ENCODE measurements at regions not wholly inside any gene's neighbourhood (a gene's known extent, or its start where the extent isn't known, plus 50 kb on each side); places are given as distances from the start of the nearest gene placed in this dataset.
A peak's percentile ranks its signal among the peaks of the same experiment; 100 is the strongest.
"Not testable (repeated sequence)": the region's sequence is repeated elsewhere in the genome, so short reads cannot be mapped to it uniquely, and the experiment has no call there.

GRCh38 chr1:5684791-5685190 lies 307.4 kb downstream of the NPHP4 start:
- DNase-seq = no peak

DNA sequence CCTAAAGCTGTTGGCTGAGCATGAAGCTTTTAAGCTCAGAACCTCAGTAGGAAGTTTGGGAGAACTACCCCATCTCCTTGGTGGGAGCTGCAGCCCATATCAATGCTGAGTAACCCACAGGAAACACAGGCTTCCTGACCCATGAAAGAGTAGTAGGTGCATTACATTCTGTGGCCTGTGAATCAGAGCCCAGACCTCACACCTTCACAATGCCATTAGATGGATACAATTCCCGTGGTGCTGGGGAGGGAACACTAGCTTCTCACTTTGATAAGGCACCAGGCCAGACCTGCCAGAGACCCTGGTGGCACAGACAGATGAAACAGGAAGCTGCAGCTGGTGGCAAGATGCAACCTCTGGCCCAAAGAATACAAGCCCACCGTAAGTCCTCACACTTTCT lies 308.8 kb downstream of the NPHP4 start:
- no peak for DNase-seq

- no peak for DNase-seq
Measured at GRCh38 chr1:5682626-5683225, 309.5 kb downstream of the NPHP4 start.

GRCh38 chr1:5681654-5682053 lies 310.6 kb downstream of the NPHP4 start:
- no peak for DNase-seq

DNA sequence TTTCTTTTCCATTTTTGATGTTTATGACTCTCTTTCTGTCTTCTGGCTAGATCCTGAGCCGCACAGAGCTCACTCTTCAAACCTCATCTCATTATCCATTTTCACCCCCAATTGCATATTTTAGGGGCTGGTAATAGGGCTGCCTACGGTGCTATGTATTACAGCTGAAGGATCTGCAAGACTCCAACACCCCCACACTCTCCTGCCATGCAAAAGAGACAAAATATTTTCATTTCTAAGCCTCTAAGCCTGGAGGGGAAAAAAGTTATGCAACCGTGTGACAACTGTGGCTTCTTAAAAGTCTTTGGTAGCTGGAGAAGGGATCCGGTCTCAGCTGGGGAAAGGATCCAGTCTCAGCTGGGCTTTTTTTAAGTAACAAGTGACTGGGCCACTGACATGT lies 311.6 kb downstream of the NPHP4 start:
- DNase-seq = peak; percentile 36

GRCh38 chr1:5678759-5679158 lies 313.5 kb downstream of the NPHP4 start:
- no peak for DNase-seq

- not testable (repeated sequence) for DNase-seq
Measured at GRCh38 chr1:5672355-5672754, 319.9 kb downstream of the NPHP4 start.

DNA sequence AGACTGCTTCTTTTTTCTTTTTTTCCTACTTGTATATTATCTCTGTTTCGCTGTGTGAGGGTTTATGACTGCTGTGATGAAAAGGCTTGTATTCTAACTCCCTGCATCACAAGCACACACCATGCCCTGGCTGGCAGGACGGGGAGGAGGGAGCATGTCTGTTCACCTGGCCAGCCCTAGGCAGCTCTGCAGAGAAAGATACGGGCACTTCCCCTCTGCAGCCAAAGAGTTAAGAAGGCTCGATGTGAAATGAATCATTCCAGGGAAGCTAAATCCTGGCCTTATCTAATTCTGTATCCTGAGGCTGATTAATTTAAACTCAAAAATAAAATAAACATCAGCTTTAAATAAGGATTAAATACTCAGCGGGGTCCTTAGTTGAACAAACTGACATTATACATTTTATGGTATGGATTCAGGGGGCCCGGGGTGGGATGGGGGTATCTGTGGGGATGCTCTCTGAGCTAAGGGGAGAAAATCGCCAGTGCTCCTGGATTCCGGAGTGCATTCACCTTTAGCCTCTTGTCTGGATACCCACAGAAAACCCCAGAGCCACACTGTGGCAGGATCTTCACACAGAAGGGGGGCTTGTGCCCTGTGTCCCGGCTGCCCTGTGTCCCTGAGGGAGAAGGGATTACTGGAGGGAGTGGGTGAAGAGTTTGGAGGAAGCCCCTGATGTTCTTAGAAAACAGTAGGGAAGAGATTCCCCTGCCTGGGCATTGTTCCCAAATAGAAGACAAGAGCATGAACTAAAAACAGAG lies 321.5 kb downstream of the NPHP4 start:
- no peak for DNase-seq

DNA sequence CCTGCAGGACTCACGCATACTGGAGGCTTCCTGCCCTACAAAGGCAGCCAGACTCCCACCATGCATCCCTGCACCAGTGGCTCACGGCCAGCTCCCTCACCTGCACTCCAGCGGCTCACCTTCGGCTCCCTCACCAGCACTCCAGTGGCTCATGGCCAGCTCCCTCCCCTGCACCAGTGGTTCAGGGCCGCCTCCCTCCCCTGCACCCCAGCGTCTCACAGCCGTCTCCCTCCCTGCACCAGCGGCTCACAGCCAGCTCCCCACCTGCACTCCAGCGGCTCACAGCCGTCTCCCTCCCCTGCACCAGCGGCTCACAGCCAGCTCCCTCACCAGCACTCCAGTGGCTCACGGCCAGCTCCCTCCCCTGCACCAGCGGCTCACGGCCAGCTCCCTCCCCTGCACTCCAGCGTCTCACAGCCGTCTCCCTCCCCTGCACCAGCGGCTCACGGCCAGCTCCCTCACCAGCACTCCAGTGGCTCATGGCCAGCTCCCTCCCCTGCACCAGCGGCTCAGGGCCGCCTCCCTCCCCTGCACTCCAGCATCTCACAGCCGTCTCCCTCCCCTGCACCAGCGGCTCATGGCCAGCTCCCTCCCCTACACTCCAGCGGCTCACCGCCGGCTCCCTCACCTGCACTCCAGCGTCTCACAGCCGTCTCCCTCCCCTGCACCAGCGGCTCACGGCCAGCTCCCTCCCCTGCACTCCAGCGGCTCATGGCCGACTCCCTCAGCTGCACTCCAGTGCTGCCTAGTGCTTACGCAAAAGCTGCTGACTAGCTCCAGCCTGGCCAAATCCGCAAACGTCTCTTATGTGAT lies 324.5 kb downstream of the NPHP4 start:
- DNase-seq = no peak

- DNase-seq = no peak
Measured at GRCh38 chr1:5664906-5665875, 327.0 kb downstream of the NPHP4 start.

GRCh38 chr1:5664081-5664768 lies 328.0 kb downstream of the NPHP4 start:
- no peak for DNase-seq

DNA sequence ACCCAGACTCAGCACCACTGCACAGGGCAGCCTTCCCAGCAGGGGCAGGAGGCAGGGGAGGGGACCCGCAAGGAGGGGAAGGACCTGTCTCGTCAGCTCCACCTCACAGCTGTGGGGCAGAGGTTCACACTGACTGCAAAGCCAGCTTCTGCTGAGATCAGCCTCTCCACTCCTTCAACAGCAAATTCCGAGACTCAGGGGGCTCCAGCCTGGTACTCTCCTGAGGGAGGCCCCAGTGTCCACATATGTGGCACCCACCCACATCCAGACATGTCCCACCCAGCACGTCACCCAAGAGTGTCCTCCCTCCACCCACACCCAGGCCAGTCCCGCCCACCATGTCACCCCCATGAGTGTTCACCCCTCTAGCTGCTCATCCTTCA lies 329.5 kb downstream of the NPHP4 start:
- DNase-seq = no peak

DNA sequence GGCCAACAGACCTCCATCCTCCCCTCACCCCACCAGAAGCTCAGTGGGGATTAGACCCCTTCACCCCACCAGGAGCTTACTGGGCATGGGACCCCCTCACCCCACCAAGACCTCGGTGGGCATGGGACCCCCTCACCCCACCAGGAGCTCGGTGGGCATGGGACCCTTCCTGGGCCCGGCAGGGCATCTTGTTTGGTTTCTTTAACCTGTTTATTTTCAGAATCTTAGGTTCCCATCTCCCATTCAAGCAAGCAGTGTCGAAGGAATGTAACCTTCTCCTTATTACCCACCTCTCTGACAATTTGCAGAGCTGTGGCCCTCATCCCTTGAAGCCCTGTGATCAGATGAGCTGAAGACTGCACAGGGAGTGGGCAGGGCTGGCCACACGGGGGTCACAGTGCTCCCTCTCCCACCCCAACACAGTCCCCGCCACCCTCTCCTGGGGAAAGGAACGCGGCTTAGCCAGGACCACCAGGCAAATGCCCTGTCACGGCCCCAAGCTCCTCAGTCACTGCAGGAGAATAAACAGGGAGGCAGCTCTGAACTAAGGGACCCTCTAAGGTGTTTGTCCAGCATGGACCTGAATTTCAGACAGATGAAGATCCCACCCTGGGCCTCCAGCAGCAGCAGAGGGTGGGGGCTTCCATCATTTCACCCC lies 330.0 kb downstream of the NPHP4 start:
- no peak for DNase-seq

DNA sequence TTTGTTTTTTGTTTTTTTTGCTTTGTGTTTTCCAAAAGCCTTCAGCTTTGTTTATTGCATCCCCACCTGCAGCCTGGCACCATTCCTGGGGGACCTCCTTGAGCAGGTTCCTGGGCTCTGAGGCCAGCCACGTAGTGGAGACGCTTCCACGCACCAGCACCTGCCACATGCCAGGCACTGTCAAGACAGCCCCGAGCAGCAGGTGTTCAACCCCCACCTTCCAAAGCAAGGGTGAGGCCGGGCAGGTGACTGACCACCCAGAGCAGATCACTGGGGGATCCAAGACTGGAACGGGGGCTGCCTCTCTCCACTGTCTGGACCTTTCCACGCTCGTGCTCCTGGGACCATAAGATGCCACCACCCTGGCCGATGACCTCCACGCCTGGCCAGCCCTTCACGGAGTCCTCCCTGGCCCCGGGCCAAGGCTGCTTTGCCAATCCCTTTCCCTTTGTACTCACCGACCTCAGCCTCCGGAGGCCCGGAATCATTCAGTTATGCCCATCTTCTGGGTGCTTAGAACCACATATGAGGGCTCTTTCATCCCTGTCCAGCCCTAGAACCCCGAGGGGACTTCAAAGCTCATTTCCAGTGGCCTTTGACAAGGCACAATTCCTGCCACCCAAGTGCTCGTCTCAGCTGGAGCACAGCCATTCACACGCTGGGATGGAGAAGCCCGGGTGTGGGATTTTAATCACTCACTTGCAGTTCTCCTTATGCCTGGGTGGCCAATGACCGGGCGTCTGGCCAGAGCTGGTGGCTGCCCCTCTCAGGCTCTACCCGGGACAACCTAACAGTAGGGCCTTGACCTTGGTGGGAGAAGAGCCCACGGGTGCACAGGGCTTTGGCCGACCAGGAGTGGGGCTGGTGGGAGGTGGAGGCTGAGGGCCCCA lies 330.8 kb downstream of the NPHP4 start:
- DNase-seq = no peak

GRCh38 chr1:5660141-5660935 lies 331.9 kb downstream of the NPHP4 start:
- peak; percentile 10 for DNase-seq

GRCh38 chr1:5659606-5660005 lies 332.6 kb downstream of the NPHP4 start:
- DNase-seq = no peak

- DNase-seq = no peak
Measured at GRCh38 chr1:5658340-5659316, 333.6 kb downstream of the NPHP4 start.
